ENCODE measurements at regions not wholly inside any gene's neighbourhood (a gene's known extent, or its start where the extent isn't known, plus 50 kb on each side); places are given as distances from the start of the nearest gene placed in this dataset.
A peak's percentile ranks its signal among the peaks of the same experiment; 100 is the strongest.

- 0 out of 22 replicates have a peak, but pooled peaks cover 0 to 7% (median 0%) of the 10 kb centered on the region in 11 experiments for H3K9me3 ChIP-seq (replicated peaks in 1 of 11)
- peak overlapping the region in 1 of 11 experiments; percentile 5; a peak in 1 of 22 replicates for H3K4me2 ChIP-seq
- no peak overlapping the region for H3K4me3 ChIP-seq
- H3K4me1 ChIP-seq = peaks cover 0 to 8% (median 0%) of the 10 kb centered on the region in 10 experiments; a peak in 1 of 20 replicates
- no peak overlapping the region for H3K9ac ChIP-seq
- no peak overlapping the region for H3K27ac ChIP-seq
- no peak for TF ChIP-seq Cebpa-rat (IDR thresholded peaks at IDR 0.05)
- no peaks in the 10 kb centered on the region for H4K20me1 ChIP-seq
- H3K27me3 ChIP-seq = no peaks in the 10 kb centered on the region
- no peaks in the 10 kb centered on the region for H3K36me3 ChIP-seq
These were observed 341.2 kb downstream of the SAMD5 start for GRCh38 chr6:147849401-147850330.

DNA sequence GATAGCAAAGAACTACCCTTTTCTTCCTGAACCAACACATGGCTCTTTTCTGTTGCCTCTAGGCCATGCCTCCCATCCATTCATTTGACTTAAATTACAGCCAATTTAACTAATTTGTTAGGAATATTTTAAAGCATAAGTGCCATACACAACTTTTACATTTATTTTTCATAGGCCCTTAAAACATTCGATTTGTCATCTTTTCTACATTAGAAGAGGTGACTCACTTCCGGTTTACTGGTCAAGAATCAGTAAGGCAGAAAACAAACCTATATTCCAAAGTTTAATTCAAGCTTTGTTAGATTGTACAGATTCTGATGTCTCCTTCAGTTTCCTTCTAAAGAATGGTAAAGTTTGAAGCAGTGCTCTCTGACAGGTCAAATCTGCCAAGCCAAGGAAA is 344.3 kb downstream of the SAMD5 start:
- Histone ChIP-seq H3K9ac (no peak overlapping the region), H3K27me3 (no peaks in the 10 kb centered on the region), H3K4me2 (no peak overlapping the region), H3K4me1 (peaks cover 0 to 8% (median 0%) of the 10 kb centered on the region in 10 experiments; a peak in 1 of 20 replicates), H3K36me3 (no peaks in the 10 kb centered on the region), H4K20me1 (no peaks in the 10 kb centered on the region), H3K27ac (no peak overlapping the region), H3K4me3 (no peak overlapping the region), H3K9me3 (replicated peaks in 1 of 11) (no peaks in the 10 kb centered on the region)
- TF ChIP-seq Cebpa-rat (IDR thresholded peaks at IDR 0.05) = no peak

- H3K9ac ChIP-seq = no peak overlapping the region
- no peak overlapping the region for H3K4me2 ChIP-seq
- no peaks in the 10 kb centered on the region for H3K36me3 ChIP-seq
- H3K4me1 ChIP-seq = peaks cover 0 to 8% (median 0%) of the 10 kb centered on the region in 10 experiments; a peak in 1 of 20 replicates
- no peak for TF ChIP-seq Cebpa-rat (IDR thresholded peaks at IDR 0.05)
- H3K9me3 ChIP-seq (replicated peaks in 1 of 11) = no peaks in the 10 kb centered on the region
- H3K27me3 ChIP-seq = no peaks in the 10 kb centered on the region
- no peaks in the 10 kb centered on the region for H4K20me1 ChIP-seq
- H3K27ac ChIP-seq = no peak overlapping the region
- H3K4me3 ChIP-seq = no peak overlapping the region
These were observed 345.1 kb downstream of the SAMD5 start for GRCh38 chr6:147853574-147853973.

DNA sequence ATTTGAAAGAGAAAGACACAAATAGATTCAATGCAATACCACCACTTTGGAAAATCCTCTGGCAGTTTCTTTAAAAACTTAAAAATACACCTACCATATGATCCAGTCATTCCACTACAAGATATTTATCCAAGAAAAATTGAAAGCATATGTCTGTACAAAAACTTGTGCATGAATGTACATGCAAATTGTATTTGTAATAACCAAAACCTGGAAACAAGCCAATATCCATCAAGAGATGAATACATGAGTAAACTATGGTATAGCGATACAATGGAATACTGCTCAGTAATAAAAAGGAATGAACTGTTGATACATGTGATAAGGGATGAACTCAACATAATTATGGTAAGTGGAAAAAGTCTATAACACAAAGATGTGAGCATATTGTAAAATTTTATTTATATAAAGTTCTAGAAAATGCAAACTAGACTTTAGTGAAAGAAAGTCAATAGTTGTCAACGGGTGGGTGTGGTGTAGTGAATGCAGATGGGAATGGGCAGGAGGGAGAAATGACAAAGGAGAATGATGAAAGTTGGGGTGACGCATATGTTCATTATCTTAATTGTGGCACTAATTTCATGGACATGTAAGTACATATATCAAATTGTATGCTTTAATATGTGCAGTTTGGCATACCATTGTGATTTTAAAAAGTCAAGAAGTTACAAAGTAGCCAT is 347.5 kb downstream of the SAMD5 start:
- no peaks in the 10 kb centered on the region for H4K20me1 ChIP-seq
- 0 out of 20 replicates have a peak, but pooled peaks cover 0 to under 1% (median 0%) of the 10 kb centered on the region in 10 experiments for H3K4me1 ChIP-seq
- no peaks in the 10 kb centered on the region for H3K27me3 ChIP-seq
- H3K36me3 ChIP-seq = no peaks in the 10 kb centered on the region
- no peak for TF ChIP-seq Cebpa-rat (IDR thresholded peaks at IDR 0.05)
- H3K4me3 ChIP-seq = no peak overlapping the region
- H3K9me3 ChIP-seq (replicated peaks in 1 of 11) = no peaks in the 10 kb centered on the region; a peak in 1 of 22 replicates
- no peak overlapping the region for H3K4me2 ChIP-seq
- H3K27ac ChIP-seq = no peak overlapping the region
- H3K9ac ChIP-seq = no peak overlapping the region

- Histone ChIP-seq H3K4me3 (no peak overlapping the region), H3K9me3 (replicated peaks in 1 of 11) (no peaks in the 10 kb centered on the region; a peak in 1 of 22 replicates), H3K4me2 (no peak overlapping the region), H3K36me3 (no peaks in the 10 kb centered on the region), H3K27ac (no peak overlapping the region), H3K27me3 (no peaks in the 10 kb centered on the region), H3K9ac (no peak overlapping the region), H3K4me1 (peaks cover 0 to 4% (median under 1%) of the 10 kb centered on the region in 10 experiments; a peak in 6 of 20 replicates), H4K20me1 (no peaks in the 10 kb centered on the region)
- no peak for TF ChIP-seq Cebpa-rat (IDR thresholded peaks at IDR 0.05)
These were observed 348.2 kb downstream of the SAMD5 start for GRCh38 chr6:147856687-147857086.

GRCh38 chr6:147858421-147858820 is 349.9 kb downstream of the SAMD5 start:
- Histone ChIP-seq H3K27ac (no peak overlapping the region), H3K27me3 (no peaks in the 10 kb centered on the region), H3K9ac (no peak overlapping the region), H3K9me3 (replicated peaks in 1 of 11) (no peaks in the 10 kb centered on the region; a peak in 1 of 22 replicates), H3K36me3 (no peaks in the 10 kb centered on the region), H3K4me2 (no peak overlapping the region), H4K20me1 (no peaks in the 10 kb centered on the region), H3K4me3 (no peak overlapping the region), H3K4me1 (peaks cover 0 to 21% (median 12%) of the 10 kb centered on the region in 10 experiments; a peak in 10 of 20 replicates)
- TF ChIP-seq Cebpa-rat (IDR thresholded peaks at IDR 0.05) = no peak

- H3K36me3 ChIP-seq = no peaks in the 10 kb centered on the region
- H3K9me3 ChIP-seq (replicated peaks in 1 of 11) = no peaks in the 10 kb centered on the region; a peak in 1 of 22 replicates
- no peak overlapping the region for H3K27ac ChIP-seq
- H3K9ac ChIP-seq = no peak overlapping the region
- no peak for TF ChIP-seq Cebpa-rat (IDR thresholded peaks at IDR 0.05)
- no peaks in the 10 kb centered on the region for H4K20me1 ChIP-seq
- H3K4me1 ChIP-seq = peaks cover 0 to 21% (median 12%) of the 10 kb centered on the region in 10 experiments; a peak in 10 of 20 replicates
- no peak overlapping the region for H3K4me3 ChIP-seq
- no peak overlapping the region for H3K4me2 ChIP-seq
- H3K27me3 ChIP-seq = no peaks in the 10 kb centered on the region
These were observed 350.6 kb downstream of the SAMD5 start for GRCh38 chr6:147859071-147859470.

DNA sequence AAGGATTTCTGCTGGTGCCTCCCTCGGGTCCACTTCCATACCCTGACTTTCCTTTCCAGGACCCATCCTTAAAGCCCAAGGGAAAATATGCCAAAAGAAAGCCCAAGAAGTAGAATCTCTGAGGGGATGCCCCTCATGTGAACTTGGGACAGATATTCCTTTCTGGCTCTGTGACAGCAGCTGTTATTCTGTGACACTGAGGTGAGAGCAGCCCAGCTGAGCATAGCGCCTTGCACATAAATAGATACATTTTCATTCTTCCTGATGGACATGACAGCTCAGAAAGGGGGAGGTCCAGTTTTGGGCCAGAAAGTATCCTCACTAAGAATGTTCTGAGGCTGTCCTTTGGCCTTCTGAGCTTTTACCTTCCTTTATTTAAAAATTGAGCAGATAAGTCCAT is 353.2 kb downstream of the SAMD5 start:
- Histone ChIP-seq H3K4me3 (no peak overlapping the region), H3K27me3 (no peaks in the 10 kb centered on the region), H3K4me1 (peaks cover 0 to 23% (median 12%) of the 10 kb centered on the region in 10 experiments; a peak in 10 of 20 replicates), H3K27ac (no peak overlapping the region), H3K9me3 (replicated peaks in 1 of 11) (no peaks in the 10 kb centered on the region; a peak in 1 of 22 replicates), H3K36me3 (no peaks in the 10 kb centered on the region), H3K4me2 (peak overlapping the region in 4 of 11 experiments; percentile 15 to 47 (median 32); a peak in 3 of 22 replicates), H3K9ac (no peak overlapping the region), H4K20me1 (no peaks in the 10 kb centered on the region)
- no peak for TF ChIP-seq Cebpa-rat (IDR thresholded peaks at IDR 0.05)

Measured in BLaER1 treated with 17β-estradiol and CSF1 and Interleukin-3, amounts not matched to agents 10 nM and 100 nM (cell line).